ENCODE measurements at regions not wholly inside any gene's neighbourhood (a gene's known extent, or its start where the extent isn't known, plus 50 kb on each side); places are given as distances from the start of the nearest gene placed in this dataset.

DNA sequence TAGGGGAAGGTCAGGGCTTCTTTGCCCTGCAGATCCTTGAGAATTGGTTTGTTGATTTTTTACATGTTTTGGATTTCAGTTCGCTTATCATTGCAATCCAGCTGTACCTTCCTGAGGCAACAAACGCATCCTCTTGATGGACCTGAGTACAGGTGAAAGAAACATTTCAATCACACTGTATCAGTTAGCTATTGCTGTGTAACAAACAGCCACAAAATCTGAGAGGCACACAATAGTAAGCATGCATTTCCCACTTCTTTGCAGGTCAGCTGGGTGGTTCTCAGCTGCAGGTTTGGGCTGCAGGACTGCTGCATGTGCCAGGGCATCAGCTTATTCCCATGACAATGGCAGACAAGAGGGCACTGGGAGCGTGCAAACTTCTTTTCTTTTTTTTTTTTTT, 586.4 kb downstream of the MATN1 start:
- TF ChIP-seq, protein P1, sequence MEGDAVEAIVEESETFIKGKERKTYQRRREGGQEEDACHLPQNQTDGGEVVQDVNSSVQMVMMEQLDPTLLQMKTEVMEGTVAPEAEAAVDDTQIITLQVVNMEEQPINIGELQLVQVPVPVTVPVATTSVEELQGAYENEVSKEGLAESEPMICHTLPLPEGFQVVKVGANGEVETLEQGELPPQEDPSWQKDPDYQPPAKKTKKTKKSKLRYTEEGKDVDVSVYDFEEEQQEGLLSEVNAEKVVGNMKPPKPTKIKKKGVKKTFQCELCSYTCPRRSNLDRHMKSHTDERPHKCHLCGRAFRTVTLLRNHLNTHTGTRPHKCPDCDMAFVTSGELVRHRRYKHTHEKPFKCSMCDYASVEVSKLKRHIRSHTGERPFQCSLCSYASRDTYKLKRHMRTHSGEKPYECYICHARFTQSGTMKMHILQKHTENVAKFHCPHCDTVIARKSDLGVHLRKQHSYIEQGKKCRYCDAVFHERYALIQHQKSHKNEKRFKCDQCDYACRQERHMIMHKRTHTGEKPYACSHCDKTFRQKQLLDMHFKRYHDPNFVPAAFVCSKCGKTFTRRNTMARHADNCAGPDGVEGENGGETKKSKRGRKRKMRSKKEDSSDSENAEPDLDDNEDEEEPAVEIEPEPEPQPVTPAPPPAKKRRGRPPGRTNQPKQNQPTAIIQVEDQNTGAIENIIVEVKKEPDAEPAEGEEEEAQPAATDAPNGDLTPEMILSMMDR (IDR thresholded peaks at IDR 0.05; ENCODE audit: poor library complexity, severe bottlenecking): no peak
- TF ChIP-seq POLR2AphosphoS5 (IDR thresholded peaks at IDR 0.05): no peak
- no peak for TF ChIP-seq RAD21 (conservative IDR thresholded peaks at IDR 0.05)
- TF ChIP-seq SMC3 (conservative IDR thresholded peaks at IDR 0.05; ENCODE audit: poor library complexity): no peak
- no peak for TF ChIP-seq EP300 (conservative IDR thresholded peaks at IDR 0.05; ENCODE audit: poor library complexity, severe bottlenecking)

Measured in neural cell (in vitro differentiated cells).